Lower lobe of right lung (tissue), 2 donors: ENCODE measurements at regions not wholly inside any gene's neighbourhood (a gene's known extent, or its start where the extent isn't known, plus 50 kb on each side); places are given as distances from the start of the nearest gene placed in this dataset.

Experiments used
- ATAC-seq, 2 donors: fragments of 200-7000 bp; cut with Tn5 transposase; one replicate each; pipeline ENCODE4 v1.9.1; 2020 to 2022; ENCODE audit warnings: mild to moderate bottlenecking in 2 of 2, moderate library complexity in 2 of 2
- DNase-seq: peaks from one replicate; pipeline ENCODE4 v3.0.0-alpha.2; 2020
- H3K27ac ChIP-seq: fragments of 200-600 bp; one replicate; pipeline ENCODE4 v1.8.0; 2022
- H3K27me3 ChIP-seq: fragments of 200-600 bp; one replicate; pipeline ENCODE4 v1.8.0; 2022; ENCODE audit warnings: low read depth
- H3K36me3 ChIP-seq: fragments of 200-600 bp; one replicate; pipeline ENCODE4 v1.8.0; 2022; ENCODE audit warnings: mild to moderate bottlenecking
- H3K4me1 ChIP-seq: fragments of 200-600 bp; one replicate; pipeline ENCODE4 v1.8.0; 2022
- H3K4me3 ChIP-seq: fragments of 200-600 bp; one replicate; pipeline ENCODE4 v1.8.0; 2022; ENCODE audit warnings: mild to moderate bottlenecking
- H3K9me3 ChIP-seq: fragments of 200-600 bp; one replicate; pipeline ENCODE4 v1.8.0; 2022
- CTCF ChIP-seq: fragments of 200-600 bp; IDR thresholded peaks from one replicate; pipeline ENCODE4 v1.8.0; 2022; ENCODE audit warnings: antibody characterized with exemption, mild to moderate bottlenecking
- intact Hi-C: fragments of 100-400 bp; cut with DNase I; formaldehyde crosslinking; loops from one replicate; pipeline ENCODE4 v1.11.0; 2022
- donor health status: DM: no; HTN: yes; CAD: no; lungs with severe emphysema.

- Histone ChIP-seq H3K27ac (no peak overlapping the region), H3K4me1 (no peaks in the 10 kb centered on the region), H3K4me3 (no peak overlapping the region), H3K27me3 (no peaks in the 10 kb centered on the region), H3K36me3 (no peaks in the 10 kb centered on the region), H3K9me3 (no peaks in the 10 kb centered on the region)
- TF ChIP-seq CTCF: no peak
- DNase-seq: no peak
- no peak for ATAC-seq
- intact Hi-C loops: no loop called here
Observed at GRCh38 chr22:26806445-26807175, 149.2 kb downstream of the MIAT start.

GRCh38 chr22:26811647-26811992 lies 154.2 kb downstream of the MIAT start:
- no peak for ATAC-seq
- H3K4me1 ChIP-seq: no peaks in the 10 kb centered on the region
- intact Hi-C loops: no loop called here
- no peak for TF ChIP-seq CTCF
- no peaks in the 10 kb centered on the region for H3K9me3 ChIP-seq
- DNase-seq: no peak
- no peak overlapping the region for H3K27ac ChIP-seq
- no peak overlapping the region for H3K4me3 ChIP-seq
- H3K36me3 ChIP-seq: no peaks in the 10 kb centered on the region
- H3K27me3 ChIP-seq: no peaks in the 10 kb centered on the region

GRCh38 chr22:26812731-26813130 lies 155.3 kb downstream of the MIAT start:
- DNase-seq: no peak
- ATAC-seq: no peak
- intact Hi-C loops: no loop called here
- H3K9me3 ChIP-seq: peaks cover 6% of the 10 kb centered on the region
- no peaks in the 10 kb centered on the region for H3K27me3 ChIP-seq
- H3K36me3 ChIP-seq: no peaks in the 10 kb centered on the region
- no peak for TF ChIP-seq CTCF
- no peaks in the 10 kb centered on the region for H3K4me1 ChIP-seq
- no peak overlapping the region for H3K27ac ChIP-seq
- no peak overlapping the region for H3K4me3 ChIP-seq

- H3K27me3 ChIP-seq: no peaks in the 10 kb centered on the region
- no peaks in the 10 kb centered on the region for H3K36me3 ChIP-seq
- TF ChIP-seq CTCF: no peak
- no peaks in the 10 kb centered on the region for H3K4me1 ChIP-seq
- DNase-seq (no peak), ATAC-seq (no peak)
- intact Hi-C loops: no loop called here
- H3K4me3 ChIP-seq: no peak overlapping the region
- H3K27ac ChIP-seq: no peak overlapping the region
- peaks cover 11% of the 10 kb centered on the region for H3K9me3 ChIP-seq
Observed at GRCh38 chr22:26816726-26817125, 159.3 kb downstream of the MIAT start.

- Histone ChIP-seq H3K4me3 (no peak overlapping the region), H3K27ac (no peak overlapping the region), H3K9me3 (peaks cover 11% of the 10 kb centered on the region), H3K36me3 (no peaks in the 10 kb centered on the region), H3K4me1 (no peaks in the 10 kb centered on the region), H3K27me3 (no peaks in the 10 kb centered on the region)
- intact Hi-C loops: no loop called here
- no peak for TF ChIP-seq CTCF
- no peak for ATAC-seq
- no peak for DNase-seq
Observed at GRCh38 chr22:26817926-26818325, 160.5 kb downstream of the MIAT start.

GRCh38 chr22:26821854-26822253 lies 164.5 kb downstream of the MIAT start:
- DNase-seq: no peak
- ATAC-seq: no peak
- peaks cover 11% of the 10 kb centered on the region for H3K9me3 ChIP-seq
- H3K4me3 ChIP-seq: no peak overlapping the region
- H3K36me3 ChIP-seq: no peaks in the 10 kb centered on the region
- no peaks in the 10 kb centered on the region for H3K27me3 ChIP-seq
- no peak overlapping the region for H3K27ac ChIP-seq
- no peak for TF ChIP-seq CTCF
- no peaks in the 10 kb centered on the region for H3K4me1 ChIP-seq
- intact Hi-C loops: no loop called here
